A549 (cell line): ENCODE measurements at regions not wholly inside any gene's neighbourhood (a gene's known extent, or its start where the extent isn't known, plus 50 kb on each side); places are given as distances from the start of the nearest gene placed in this dataset.
"Not testable (repeated sequence)": the region's sequence is repeated elsewhere in the genome, so short reads cannot be mapped to it uniquely, and the experiment has no call there.

Experiments used
- ATAC-seq, 2 experiments: fragments of 200-7000 bp in 1 of 2; fragments of >200 bp in 1 of 2; cut with Nextera tagmentation in 1 of 2; cut with Tn5 transposase in 1 of 2; 3 replicates each; pipeline versions ENCODE4 v1.8.0 to v1.9.1; 2018 to 2020; ENCODE audit warnings: mild to moderate bottlenecking in 1 of 2, moderate library complexity in 1 of 2
- CTCF ChIA-PET: fragments of 300-600 bp; sonication (Branson Sonifier 250); formaldehyde crosslinking; extraction: SDS; loops from one replicate; lab custom pipeline; 2021; ENCODE audit warnings: antibody characterized with exemption, inconsistent platforms; lab: Yijun Ruan, JAX
- POLR2A ChIA-PET: fragments of 350-600 bp; formaldehyde crosslinking; extraction: SDS; loops from one replicate; lab custom pipeline; 2021; ENCODE audit warnings: antibody characterized with exemption, inconsistent platforms; lab: Yijun Ruan, JAX
- DNase-seq, 2 experiments: peaks; one replicate each; pipeline versions ENCODE4 v3.0.0 to v3.0.0-alpha.2; 2011 to 2016; ENCODE audit warnings: low read depth in 1 of 2, low spot score in 1 of 2
- FAIRE-seq: peaks from 2 replicates; lab custom pipeline; 2011; peaks lifted over from hg19 to GRCh38; lab: Jason Lieb, UNC
- H3K27ac ChIP-seq, 2 experiments: fragments of >200 bp; sonication (Bioruptor Twin); formaldehyde crosslinking; 3 replicates each; pipeline ENCODE4 v1.5.1; 2016 to 2017
- H3K4me1 ChIP-seq: fragments of >200 bp; sonication (Bioruptor Twin); formaldehyde crosslinking; 3 replicates; pipeline ENCODE4 v1.6.1; 2016
- H3K4me2 ChIP-seq: fragments of >200 bp; sonication (Bioruptor Twin); formaldehyde crosslinking; 3 replicates; pipeline ENCODE4 v1.6.1; 2016
- H3K4me3 ChIP-seq: fragments of >200 bp; sonication (Bioruptor Twin); formaldehyde crosslinking; 3 replicates; pipeline ENCODE4 v1.5.1; 2016
- H3K9me3 ChIP-seq: fragments of >200 bp; sonication (Bioruptor Twin); formaldehyde crosslinking; 3 replicates; pipeline ENCODE4 v1.6.1; 2016
- CEBPB ChIP-seq, 2 experiments: fragments of >200 bp in 1 of 2; sonication (Bioruptor Twin) in 1 of 2; formaldehyde crosslinking in 1 of 2; IDR thresholded peaks; 2 replicates each; pipeline ENCODE4 v1.6.1; 2012 to 2016
- CHD2 ChIP-seq: fragments of 150-350 bp; IDR thresholded peaks from 2 replicates; pipeline ENCODE4 v1.6.1; 2014; ENCODE audit warnings: low read length; ENCODE audit not compliant: partially characterized antibody
- CTCF ChIP-seq: fragments of >200 bp; sonication (Bioruptor Twin); formaldehyde crosslinking; IDR thresholded peaks from 3 replicates; pipeline ENCODE4 v1.5.1; 2016
- EHMT2 ChIP-seq: fragments of 200-600 bp; sonication (generic); IDR thresholded peaks from 2 replicates; pipeline ENCODE4 v1.6.1; 2016; ENCODE audit warnings: antibody characterized with exemption, low read depth, mild to moderate bottlenecking, moderate library complexity
- FOSB ChIP-seq: fragments of 250-450 bp; sonication (Bioruptor Pico); IDR thresholded peaks from 2 replicates; pipeline ENCODE4 v1.5.0; 2020; ENCODE audit warnings: mild to moderate bottlenecking, moderate library complexity
- HDAC2 ChIP-seq: fragments of 200-600 bp; sonication (generic); IDR thresholded peaks from 2 replicates; pipeline ENCODE4 v1.6.1; 2016
- HES2 ChIP-seq: fragments of >200 bp; sonication (Bioruptor Twin); formaldehyde crosslinking; IDR thresholded peaks from 2 replicates; pipeline ENCODE4 v1.6.1; 2016
- HMGXB4 ChIP-seq: fragments of 250-450 bp; sonication (Bioruptor Pico); IDR thresholded peaks from 2 replicates; pipeline ENCODE4 v1.5.0; 2021; ENCODE audit warnings: mild to moderate bottlenecking, moderate library complexity, borderline replicate concordance
- HOXA7 ChIP-seq: fragments of 250-450 bp; sonication (Bioruptor Pico); IDR thresholded peaks from 2 replicates; pipeline ENCODE4 v1.5.0; 2020; ENCODE audit warnings: mild to moderate bottlenecking, moderate library complexity
- MAX ChIP-seq: IDR thresholded peaks from 2 replicates; pipeline ENCODE4 v1.6.1; 2012
- NFE2L2 ChIP-seq: fragments of 150-350 bp; conservative IDR thresholded peaks from 2 replicates; pipeline ENCODE4 v1.6.1; 2014; ENCODE audit warnings: low read length
- NPAS2 ChIP-seq: fragments of 250-450 bp; sonication (Bioruptor Pico); IDR thresholded peaks from 2 replicates; pipeline ENCODE4 v1.8.0; 2022; ENCODE audit warnings: mild to moderate bottlenecking, moderate library complexity, borderline replicate concordance
- PHF8 ChIP-seq: fragments of 200-600 bp; sonication (generic); IDR thresholded peaks from 2 replicates; pipeline ENCODE4 v1.6.1; 2016; ENCODE audit warnings: low read depth, mild to moderate bottlenecking, antibody characterized with exemption, moderate library complexity, borderline replicate concordance
- RARB ChIP-seq: fragments of 250-450 bp; sonication (Bioruptor Pico); IDR thresholded peaks from 2 replicates; pipeline ENCODE4 v1.8.0; 2021; ENCODE audit warnings: mild to moderate bottlenecking, moderate library complexity
- SMC3 ChIP-seq: fragments of >200 bp; sonication (Bioruptor Twin); formaldehyde crosslinking; IDR thresholded peaks from 3 replicates; pipeline ENCODE4 v1.6.1; 2018; ENCODE audit warnings: inconsistent platforms
- SREBF2 ChIP-seq: fragments of 450-650 bp; IDR thresholded peaks from 2 replicates; pipeline ENCODE4 v1.6.1; 2014; ENCODE audit warnings: mild to moderate bottlenecking, moderate library complexity
- TFCP2L1 ChIP-seq: fragments of 250-450 bp; sonication (Bioruptor Pico); IDR thresholded peaks from 2 replicates; pipeline ENCODE4 v1.5.0; 2021; ENCODE audit warnings: mild to moderate bottlenecking
- USF2 ChIP-seq: fragments of 450-650 bp; IDR thresholded peaks from 2 replicates; pipeline ENCODE4 v1.6.1; 2014; ENCODE audit warnings: antibody characterized with exemption
- ZFP36 ChIP-seq: fragments of 450-650 bp; IDR thresholded peaks from 2 replicates; pipeline ENCODE4 v1.6.1; 2014; ENCODE audit warnings: borderline replicate concordance; ENCODE audit not compliant: partially characterized antibody
- ZNF302 ChIP-seq: fragments of 250-450 bp; sonication (Bioruptor Pico); IDR thresholded peaks from 2 replicates; pipeline ENCODE4 v1.9.0; 2021; ENCODE audit warnings: inconsistent platforms, mild to moderate bottlenecking, moderate library complexity
- WGBS: methylation state at CpG from one replicate; pipeline ENCODE4 v1.1.6; 2017; ENCODE audit errors: missing lambda C conversion rate; 5-methylcytosine and 5-hydroxymethylcytosine counted together

GRCh38 chrX:113192418-113192817 lies 351.8 kb upstream of the AMOT start:
- FAIRE-seq: no peak
- Histone ChIP-seq H3K4me1 (no peaks in the 10 kb centered on the region), H3K4me2 (no peak overlapping the region), H3K9me3 (no peaks in the 10 kb centered on the region), H3K4me3 (no peak overlapping the region), H3K27ac (no peak overlapping the region)
- no peak for TF ChIP-seq CTCF
- TF ChIP-seq HMGXB4 (CRISPR knock-in tag): no peak
- TF ChIP-seq CHD2: no peak
- no peak for TF ChIP-seq NPAS2 (CRISPR knock-in tag)
- no peak for TF ChIP-seq ZFP36
- TF ChIP-seq ZNF302 (CRISPR knock-in tag): no peak
- no peak for TF ChIP-seq CEBPB (IDR thresholded peaks at IDR 0.05)
- no peak for TF ChIP-seq SREBF2
- no peak for TF ChIP-seq MAX
- TF ChIP-seq TFCP2L1: no peak
- POLR2A ChIA-PET: no interaction called here
- ATAC-seq: no peak
- no peak for DNase-seq
- CTCF ChIA-PET: no interaction called here

- no peak for FAIRE-seq
- TF ChIP-seq HOXA7 (CRISPR knock-in tag) (no peak), RARB (no peak), HES2 (no peak), USF2 (no peak), PHF8 (no peak), FOSB (no peak), SMC3 (no peak), ZNF302 (CRISPR knock-in tag) (no peak), NFE2L2 (no peak), EHMT2 (no peak), HDAC2 (no peak)
- Histone ChIP-seq H3K4me2 (no peak overlapping the region), H3K9me3 (no peaks in the 10 kb centered on the region), H3K4me1 (no peaks in the 10 kb centered on the region), H3K27ac (no peak overlapping the region), H3K4me3 (no peak overlapping the region)
- 46% methylated on average over 5 of the region's 8 CpGs for WGBS
- ATAC-seq: no peak
- no peak for DNase-seq
- ChIA-PET POLR2A (no interaction called here), CTCF (no interaction called here)
Measured at GRCh38 chrX:113157496-113157895, 316.9 kb upstream of the AMOT start.

- ATAC-seq, H3K4me2 ChIP-seq, H3K4me3 ChIP-seq, H3K4me1 ChIP-seq, DNase-seq, POLR2A ChIA-PET, CTCF ChIA-PET, H3K27ac ChIP-seq, FAIRE-seq, H3K9me3 ChIP-seq: not testable (repeated sequence)
- WGBS: 2% methylated on average over 4 of the region's 4 CpGs
Measured at GRCh38 chrX:113154315-113154714, 313.7 kb upstream of the AMOT start.
